HG03432 (cell line): ENCODE measurements at regions not wholly inside any gene's neighbourhood (a gene's known extent, or its start where the extent isn't known, plus 50 kb on each side); places are given as distances from the start of the nearest gene placed in this dataset.

ENCODE experiments used
- ATAC-seq: cut with Tn5 transposase; IDR thresholded peaks from one replicate; pipeline ENCODE4 v1.9.1; 2021; ENCODE audit warnings: mild to moderate bottlenecking, moderate library complexity; ENCODE audit not compliant: unreplicated experiment

- ATAC-seq: no peak
Observed at GRCh38 chr11:104366321-104366734, 202.4 kb upstream of the PDGFD start.

- ATAC-seq: no peak
Observed at GRCh38 chr11:104365676-104366075, 201.7 kb upstream of the PDGFD start.

- ATAC-seq: no peak
Observed at GRCh38 chr11:104361975-104362374, 198.0 kb upstream of the PDGFD start.

GRCh38 chr11:104352036-104352435 is 188.1 kb upstream of the PDGFD start:
- no peak for ATAC-seq

GRCh38 chr11:104343578-104343977 is 179.6 kb upstream of the PDGFD start:
- peak; percentile 66 for ATAC-seq

GRCh38 chr11:104340590-104340989 is 176.6 kb upstream of the PDGFD start:
- no peak for ATAC-seq

- ATAC-seq: peak; percentile 64
Observed at GRCh38 chr11:104339380-104339831, 175.5 kb upstream of the PDGFD start.

GRCh38 chr11:104338186-104338585 is 174.2 kb upstream of the PDGFD start:
- no peak for ATAC-seq

- ATAC-seq: no peak
Observed at GRCh38 chr11:104337273-104337672, 173.3 kb upstream of the PDGFD start.

- ATAC-seq: peak; percentile 78
Observed at GRCh38 chr11:104333977-104334376, 170.0 kb upstream of the PDGFD start.

- no peak for ATAC-seq
Observed at GRCh38 chr11:104332110-104332509, 168.2 kb upstream of the PDGFD start.

- no peak for ATAC-seq
Observed at GRCh38 chr11:104329078-104329665, 165.2 kb upstream of the PDGFD start.

- ATAC-seq: no peak
Observed at GRCh38 chr11:104328512-104328907, 164.6 kb upstream of the PDGFD start.

GRCh38 chr11:104327861-104328511 is 164.0 kb upstream of the PDGFD start:
- ATAC-seq: no peak

GRCh38 chr11:104325093-104325492 is 161.1 kb upstream of the PDGFD start:
- ATAC-seq: no peak

- no peak for ATAC-seq
Observed at GRCh38 chr11:104324276-104324675, 160.3 kb upstream of the PDGFD start.

- ATAC-seq: no peak
Observed at GRCh38 chr11:104323841-104324240, 159.9 kb upstream of the PDGFD start.

GRCh38 chr11:104322696-104323095 is 158.7 kb upstream of the PDGFD start:
- ATAC-seq: no peak

GRCh38 chr11:104320956-104321355 is 157.0 kb upstream of the PDGFD start:
- no peak for ATAC-seq

GRCh38 chr11:104320097-104320496 is 156.2 kb upstream of the PDGFD start:
- no peak for ATAC-seq

- ATAC-seq: no peak
Observed at GRCh38 chr11:104319396-104319795, 155.4 kb upstream of the PDGFD start.

- no peak for ATAC-seq
Observed at GRCh38 chr11:104306862-104307474, 143.0 kb upstream of the PDGFD start.
